OCI-LY7 (cell line): ENCODE measurements at regions not wholly inside any gene's neighbourhood (a gene's known extent, or its start where the extent isn't known, plus 50 kb on each side); places are given as distances from the start of the nearest gene placed in this dataset.

Experiments used
- BruUV-seq: library from RNA; stranded (reverse); fragments of 400-500 nt; replicated peaks from 2 replicates; lab custom pipeline; 2021; lab: Mats Ljungman, UMichigan
- CTCF ChIA-PET: fragments of 300-600 bp; sonication (Branson Sonifier 250); formaldehyde crosslinking; loops from one replicate; lab custom pipeline; 2022; ENCODE audit warnings: antibody characterized with exemption; ENCODE audit not compliant: unreplicated experiment; lab: Charles Lee
- POLR2A ChIA-PET: fragments of 300-600 bp; sonication (Branson Sonifier 250); formaldehyde crosslinking; loops from one replicate; lab custom pipeline; 2022; ENCODE audit warnings: antibody characterized with exemption; lab: Charles Lee
- DNase-seq: peaks from one replicate; pipeline ENCODE4 v3.0.0-alpha.2; 2015; ENCODE audit warnings: low spot score
- H2AFZ ChIP-seq: fragments of 200-600 bp; sonication (generic), shearing (Covaris generic); 2 replicates; pipeline ENCODE4 v1.6.1; 2014; ENCODE audit warnings: mild to moderate bottlenecking, antibody characterized with exemption, low read length, moderate library complexity
- H3K27ac ChIP-seq: fragments of 200-600 bp; sonication (generic); 2 replicates; pipeline ENCODE4 v1.5.1; 2014; ENCODE audit warnings: mixed run types, low read depth, mild to moderate bottlenecking, moderate library complexity, low read length, inconsistent platforms; ENCODE audit not compliant: poor library complexity, severe bottlenecking
- H3K36me3 ChIP-seq: fragments of 200-600 bp; sonication (generic); 2 replicates; pipeline ENCODE4 v1.6.1; 2014; ENCODE audit warnings: mild to moderate bottlenecking, antibody characterized with exemption, low read length, moderate library complexity, mixed read lengths; ENCODE audit not compliant: insufficient read depth
- H3K4me1 ChIP-seq: fragments of 200-600 bp; sonication (generic); 2 replicates; pipeline ENCODE4 v1.5.1; 2014; ENCODE audit warnings: mild to moderate bottlenecking, low read length; ENCODE audit not compliant: insufficient read depth, poor library complexity, severe bottlenecking
- H3K4me2 ChIP-seq: fragments of 200-600 bp; sonication (generic); 2 replicates; pipeline ENCODE4 v1.6.1; 2014; ENCODE audit warnings: mild to moderate bottlenecking, low read length
- H3K4me3 ChIP-seq: fragments of 200-600 bp; sonication (generic); 2 replicates; pipeline ENCODE4 v1.5.1; 2014; ENCODE audit warnings: mild to moderate bottlenecking, low read depth, low read length; ENCODE audit not compliant: poor library complexity, severe bottlenecking
- H3K79me2 ChIP-seq: fragments of 200-600 bp; sonication (generic); 2 replicates; pipeline ENCODE4 v1.6.1; 2016; ENCODE audit warnings: low read depth, mild to moderate bottlenecking, low read length, moderate library complexity, mixed read lengths; ENCODE audit not compliant: insufficient read depth
- H3K9me2 ChIP-seq: fragments of 200-600 bp; sonication (generic); 2 replicates; pipeline ENCODE4 v1.6.1; 2016; ENCODE audit warnings: mild to moderate bottlenecking, low read length, mixed read lengths; ENCODE audit not compliant: insufficient read depth
- H3K9me3 ChIP-seq: fragments of 200-600 bp; sonication (generic); 2 replicates; pipeline ENCODE4 v1.6.1; 2014; ENCODE audit warnings: mild to moderate bottlenecking, mixed run types, low read length, mixed read lengths
- H4K20me1 ChIP-seq: fragments of 200-600 bp; sonication (generic); 2 replicates; pipeline ENCODE4 v1.6.1; 2014; ENCODE audit warnings: mild to moderate bottlenecking, antibody characterized with exemption, low read length, moderate library complexity, mixed read lengths; ENCODE audit not compliant: insufficient read depth
- CTCF ChIP-seq: fragments of 200-600 bp; sonication (generic); conservative IDR thresholded peaks from 2 replicates; pipeline ENCODE4 v1.5.1; 2014; ENCODE audit warnings: mild to moderate bottlenecking, antibody characterized with exemption, low read length, moderate library complexity, mixed read lengths
- EZH2phosphoT487 ChIP-seq: fragments of 200-600 bp; sonication (generic); IDR thresholded peaks from 2 replicates; pipeline ENCODE4 v1.6.1; 2018; ENCODE audit warnings: low read depth, borderline replicate concordance, mild to moderate bottlenecking, mixed run types, antibody characterized with exemption, low read length, moderate library complexity, mixed read lengths
- intact Hi-C: fragments of 100-400 bp; cut with micrococcal nuclease; formaldehyde crosslinking; loops from one replicate; pipeline ENCODE4 v1.10.0; 2022; ENCODE audit not compliant: unreplicated experiment

DNA sequence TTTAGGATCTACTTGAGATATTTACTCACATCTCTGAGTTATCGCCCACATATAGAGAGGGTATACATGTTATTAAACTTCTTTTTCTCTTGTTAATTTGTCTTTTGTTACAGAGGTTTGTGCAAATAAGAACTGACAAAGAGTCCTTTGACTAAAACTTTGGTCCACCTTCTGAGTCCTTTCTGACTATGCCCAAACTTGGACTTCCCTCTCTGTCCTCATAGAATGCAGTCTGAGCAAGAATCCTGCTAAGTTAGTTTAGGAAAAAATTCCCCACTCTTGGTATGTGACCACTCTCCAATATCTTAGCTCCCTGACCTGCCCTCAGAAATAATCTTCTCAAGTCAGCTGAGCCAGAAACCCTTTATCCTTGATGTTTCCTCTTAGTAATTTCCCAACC is 257.5 kb upstream of the REG3G start:
- Histone ChIP-seq H3K4me2 (no peak overlapping the region), H3K27ac (no peak overlapping the region), H3K9me2 (no peaks in the 10 kb centered on the region), H3K79me2 (no peaks in the 10 kb centered on the region), H3K4me1 (no peaks in the 10 kb centered on the region), H3K4me3 (no peak overlapping the region), H3K36me3 (no peaks in the 10 kb centered on the region), H3K9me3 (no peaks in the 10 kb centered on the region), H2AFZ (no peak overlapping the region), H4K20me1 (no peaks in the 10 kb centered on the region)
- BruUV-seq, result no TSS peak
- TF ChIP-seq EZH2phosphoT487, result no peak
- TF ChIP-seq CTCF, result no peak
- no peak for DNase-seq
- POLR2A ChIA-PET, result interaction anchor here (1.4 kb wide), 1 partner anchor 28 kb away, joined by 3 read pairs; no protein-coding TSS in a partner anchor
- intact Hi-C loops, result no loop called here
- CTCF ChIA-PET, result no interaction called here

- Histone ChIP-seq H3K4me2 (no peak overlapping the region), H4K20me1 (no peaks in the 10 kb centered on the region), H3K4me3 (no peak overlapping the region), H3K79me2 (no peaks in the 10 kb centered on the region), H3K36me3 (no peaks in the 10 kb centered on the region), H2AFZ (no peak overlapping the region), H3K27ac (no peak overlapping the region), H3K4me1 (no peaks in the 10 kb centered on the region), H3K9me2 (no peaks in the 10 kb centered on the region), H3K9me3 (no peaks in the 10 kb centered on the region)
- no peak for DNase-seq
- TF ChIP-seq CTCF (no peak), EZH2phosphoT487 (no peak)
- CTCF ChIA-PET, result no interaction called here
- intact Hi-C loops, result no loop called here
- no TSS peak for BruUV-seq
- POLR2A ChIA-PET, result interaction anchor here (0.7 kb wide), 1 partner anchor 494 kb away, joined by 3 read pairs; no protein-coding TSS in a partner anchor
Measured at GRCh38 chr2:78775291-78775690, 250.2 kb upstream of the REG3G start.

GRCh38 chr2:78778756-78779510 is 246.6 kb upstream of the REG3G start:
- no peak for DNase-seq
- no peak for TF ChIP-seq CTCF
- no peak for TF ChIP-seq EZH2phosphoT487
- Histone ChIP-seq H3K36me3 (no peaks in the 10 kb centered on the region), H3K79me2 (no peaks in the 10 kb centered on the region), H3K4me2 (no peak overlapping the region), H3K4me3 (no peak overlapping the region), H2AFZ (no peak overlapping the region), H3K9me3 (no peaks in the 10 kb centered on the region), H4K20me1 (no peaks in the 10 kb centered on the region), H3K27ac (no peak overlapping the region), H3K4me1 (no peaks in the 10 kb centered on the region), H3K9me2 (no peaks in the 10 kb centered on the region)
- no TSS peak for BruUV-seq
- POLR2A ChIA-PET, result no interaction called here
- CTCF ChIA-PET, result no interaction called here
- intact Hi-C loops, result no loop called here
